KMS-11 (cell line): ENCODE measurements at regions not wholly inside any gene's neighbourhood (a gene's known extent, or its start where the extent isn't known, plus 50 kb on each side); places are given as distances from the start of the nearest gene placed in this dataset.
A peak's percentile ranks its signal among the peaks of the same experiment; 100 is the strongest.

ENCODE experiments used
- H2AFZ ChIP-seq: fragments of 200-600 bp; sonication (generic); 2 replicates; pipeline ENCODE4 v1.6.1; 2016; ENCODE audit warnings: antibody characterized with exemption, mixed run types, low read depth
- H3K27ac ChIP-seq: fragments of 200-600 bp; sonication (generic); 2 replicates; pipeline ENCODE4 v1.6.1; 2016; ENCODE audit warnings: mild to moderate bottlenecking, mixed run types
- H3K27me3 ChIP-seq: fragments of 200-600 bp; sonication (generic); 2 replicates; pipeline ENCODE4 v1.6.1; 2017; ENCODE audit warnings: mild to moderate bottlenecking, low read depth, mixed run types, moderate library complexity; ENCODE audit not compliant: insufficient read depth
- H3K36me3 ChIP-seq: fragments of 200-600 bp; sonication (generic); 2 replicates; pipeline ENCODE4 v1.6.1; 2017; ENCODE audit warnings: mild to moderate bottlenecking, mixed run types; ENCODE audit not compliant: insufficient read depth
- H3K4me1 ChIP-seq: fragments of 200-600 bp; sonication (generic); 2 replicates; pipeline ENCODE4 v1.6.1; 2016; ENCODE audit warnings: mild to moderate bottlenecking, low read depth, mixed run types; ENCODE audit not compliant: poor library complexity, severe bottlenecking
- H3K4me2 ChIP-seq: fragments of 200-600 bp; sonication (generic); 2 replicates; pipeline ENCODE4 v1.7.0; 2016; ENCODE audit warnings: mild to moderate bottlenecking, mixed run types
- H3K4me3 ChIP-seq: fragments of 200-600 bp; sonication (generic); IDR thresholded peaks from 2 replicates; pipeline ENCODE4 v1.6.1; 2017; ENCODE audit warnings: low read depth, low read length, mixed read lengths; ENCODE audit not compliant: insufficient read depth
- H3K79me2 ChIP-seq: fragments of 200-600 bp; sonication (generic); 2 replicates; pipeline ENCODE4 v1.6.1; 2016; ENCODE audit warnings: low read depth, mixed run types; ENCODE audit not compliant: insufficient read depth
- H3K9ac ChIP-seq: fragments of 200-600 bp; sonication (generic); 2 replicates; pipeline ENCODE4 v1.6.1; 2016; ENCODE audit warnings: mild to moderate bottlenecking, mixed run types
- H4K20me1 ChIP-seq: fragments of 200-600 bp; sonication (generic); 2 replicates; pipeline ENCODE4 v1.6.1; 2016; ENCODE audit warnings: mild to moderate bottlenecking, mixed run types; ENCODE audit not compliant: insufficient read depth
- TF ChIP-seq, protein P1 (sequence below): fragments of 200-600 bp; sonication (generic); conservative IDR thresholded peaks from 2 replicates; pipeline ENCODE4 v1.6.1; 2017; ENCODE audit warnings: low read depth, mild to moderate bottlenecking, antibody characterized with exemption, low read length, moderate library complexity, mixed read lengths

GRCh38 chr2:2714408-2714807 lies 383.3 kb upstream of the MYT1L start:
- Histone ChIP-seq H3K9ac (no peak overlapping the region), H2AFZ (no peak overlapping the region), H3K4me1 (no peaks in the 10 kb centered on the region), H3K27ac (no peak overlapping the region), H3K4me3 (no peak overlapping the region), H3K4me2 (no peak overlapping the region), H3K27me3 (no peaks in the 10 kb centered on the region), H3K36me3 (no peaks in the 10 kb centered on the region), H3K79me2 (no peaks in the 10 kb centered on the region), H4K20me1 (no peaks in the 10 kb centered on the region)
- TF ChIP-seq, protein P1, sequence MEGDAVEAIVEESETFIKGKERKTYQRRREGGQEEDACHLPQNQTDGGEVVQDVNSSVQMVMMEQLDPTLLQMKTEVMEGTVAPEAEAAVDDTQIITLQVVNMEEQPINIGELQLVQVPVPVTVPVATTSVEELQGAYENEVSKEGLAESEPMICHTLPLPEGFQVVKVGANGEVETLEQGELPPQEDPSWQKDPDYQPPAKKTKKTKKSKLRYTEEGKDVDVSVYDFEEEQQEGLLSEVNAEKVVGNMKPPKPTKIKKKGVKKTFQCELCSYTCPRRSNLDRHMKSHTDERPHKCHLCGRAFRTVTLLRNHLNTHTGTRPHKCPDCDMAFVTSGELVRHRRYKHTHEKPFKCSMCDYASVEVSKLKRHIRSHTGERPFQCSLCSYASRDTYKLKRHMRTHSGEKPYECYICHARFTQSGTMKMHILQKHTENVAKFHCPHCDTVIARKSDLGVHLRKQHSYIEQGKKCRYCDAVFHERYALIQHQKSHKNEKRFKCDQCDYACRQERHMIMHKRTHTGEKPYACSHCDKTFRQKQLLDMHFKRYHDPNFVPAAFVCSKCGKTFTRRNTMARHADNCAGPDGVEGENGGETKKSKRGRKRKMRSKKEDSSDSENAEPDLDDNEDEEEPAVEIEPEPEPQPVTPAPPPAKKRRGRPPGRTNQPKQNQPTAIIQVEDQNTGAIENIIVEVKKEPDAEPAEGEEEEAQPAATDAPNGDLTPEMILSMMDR: no peak

DNA sequence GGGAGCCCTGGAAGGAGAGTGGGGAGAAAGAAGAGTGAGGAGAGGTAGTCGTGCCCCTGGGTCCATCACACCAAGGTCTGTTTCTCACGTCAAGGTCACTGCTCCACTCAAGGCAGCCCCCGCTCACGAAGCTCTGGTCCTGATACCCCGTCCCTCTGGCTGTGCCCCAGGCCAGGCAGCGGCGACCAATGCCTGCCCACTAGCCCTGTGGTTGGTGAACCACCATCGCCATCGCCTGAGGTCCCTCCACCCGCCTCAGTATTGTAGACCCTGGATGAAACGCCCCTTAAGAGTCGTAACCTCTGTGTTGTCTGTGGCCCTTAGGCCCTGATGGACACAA lies 378.3 kb upstream of the MYT1L start:
- TF ChIP-seq, protein P1: no peak
- Histone ChIP-seq H3K36me3 (no peaks in the 10 kb centered on the region), H3K4me3 (no peak overlapping the region), H2AFZ (no peak overlapping the region), H3K9ac (no peak overlapping the region), H3K4me1 (peaks cover 7% of the 10 kb centered on the region), H3K27me3 (no peaks in the 10 kb centered on the region), H3K4me2 (no peak overlapping the region), H3K79me2 (no peaks in the 10 kb centered on the region), H3K27ac (no peak overlapping the region), H4K20me1 (no peaks in the 10 kb centered on the region)

DNA sequence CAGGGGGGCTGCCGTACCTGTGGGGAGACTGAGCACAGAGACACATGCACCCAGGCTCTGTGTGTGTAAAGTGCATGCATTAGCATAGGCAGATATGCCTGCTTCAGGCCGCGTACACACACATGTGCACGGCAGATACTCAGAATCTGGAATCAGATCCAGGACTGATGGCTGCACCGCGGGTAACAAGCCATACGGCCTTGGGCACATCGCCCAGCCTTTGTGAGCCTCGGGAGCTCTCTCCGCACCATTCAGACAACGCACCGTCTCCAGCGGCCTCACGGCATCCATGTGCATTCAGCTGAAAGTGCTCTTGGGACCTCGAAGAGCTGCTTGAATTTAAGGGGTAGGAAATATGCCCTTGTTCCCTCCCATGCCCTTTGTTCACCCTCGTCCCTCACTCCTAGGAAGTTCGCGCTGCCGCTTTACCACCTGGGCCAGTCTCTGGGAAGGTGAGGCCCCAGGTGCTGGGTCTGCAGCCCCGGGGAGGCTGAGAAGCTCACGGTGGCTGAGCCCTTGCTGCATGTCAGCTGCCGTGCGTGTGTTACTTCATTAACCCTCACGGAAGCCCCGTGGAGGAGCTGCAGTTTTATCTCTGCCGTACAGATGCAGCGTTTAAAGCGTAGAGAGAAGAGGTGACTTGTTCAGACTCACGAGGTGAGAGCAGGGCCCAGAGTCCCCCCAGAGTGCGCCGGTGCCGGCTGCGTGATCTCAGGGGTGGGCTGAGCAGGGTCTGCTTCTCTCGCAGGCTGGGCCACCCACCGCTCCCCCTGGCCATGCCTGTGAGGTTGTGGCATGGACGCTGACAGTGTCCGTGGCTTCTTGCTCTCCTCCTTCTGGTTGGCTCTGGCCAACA lies 377.7 kb upstream of the MYT1L start:
- Histone ChIP-seq H3K4me1 (peaks cover 7% of the 10 kb centered on the region), H2AFZ (no peak overlapping the region; the same call in 1 of the 2 replicates), H3K79me2 (no peaks in the 10 kb centered on the region), H3K4me2 (no peak overlapping the region), H3K27ac (no peak overlapping the region), H4K20me1 (no peaks in the 10 kb centered on the region), H3K4me3 (no peak overlapping the region), H3K27me3 (no peaks in the 10 kb centered on the region), H3K9ac (no peak overlapping the region), H3K36me3 (no peaks in the 10 kb centered on the region)
- TF ChIP-seq, protein P1: no peak

DNA sequence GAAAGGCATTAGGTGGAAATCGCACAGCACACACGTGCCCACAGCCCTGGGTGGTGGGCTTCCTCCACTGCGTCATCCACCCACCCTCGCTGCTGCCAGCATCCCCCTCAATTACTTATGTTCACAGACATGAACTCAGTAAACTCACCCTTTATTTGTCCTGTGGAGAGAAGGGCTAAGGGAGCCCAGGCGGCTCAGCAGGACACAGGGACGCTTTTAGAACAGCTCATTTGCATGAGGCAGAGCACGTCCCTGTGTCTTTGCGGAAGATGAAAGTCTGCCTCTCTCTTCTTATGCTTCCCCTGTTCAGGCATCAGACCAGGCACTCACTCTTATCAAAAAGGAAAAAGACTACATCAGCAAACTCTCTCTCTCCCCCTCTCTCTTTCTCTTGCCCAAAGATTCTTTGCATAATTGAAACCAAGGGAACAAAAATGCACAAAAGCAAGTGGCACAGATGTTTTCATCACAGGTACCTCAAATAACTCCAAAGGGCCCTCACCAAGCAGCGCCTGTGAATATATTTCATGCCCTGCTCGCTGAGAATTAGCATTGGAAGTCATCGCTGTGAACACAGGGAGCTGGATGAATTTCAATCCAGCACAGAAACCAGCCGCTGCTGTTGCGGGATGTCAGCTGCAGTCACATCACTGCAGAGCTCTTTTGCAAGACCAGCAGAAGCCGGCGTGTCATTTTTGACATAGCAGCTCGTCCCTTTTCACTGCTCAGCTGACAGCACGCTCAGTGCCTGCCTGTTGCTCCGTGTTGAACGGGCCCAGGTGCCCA lies 376.3 kb upstream of the MYT1L start:
- Histone ChIP-seq H3K36me3 (no peaks in the 10 kb centered on the region), H3K9ac (peak overlapping the region; percentile 35; the same call in 1 of the 2 replicates), H4K20me1 (no peaks in the 10 kb centered on the region), H2AFZ (peak overlapping the region; percentile 77), H3K4me1 (peaks cover 7% of the 10 kb centered on the region), H3K4me2 (peak overlapping the region; percentile 52), H3K27ac (peak overlapping the region; percentile 45; the same call in 1 of the 2 replicates), H3K4me3 (no peak overlapping the region), H3K79me2 (no peaks in the 10 kb centered on the region), H3K27me3 (no peaks in the 10 kb centered on the region)
- TF ChIP-seq, protein P1: no peak
